ENCODE measurements at regions not wholly inside any gene's neighbourhood (a gene's known extent, or its start where the extent isn't known, plus 50 kb on each side); places are given as distances from the start of the nearest gene placed in this dataset.

DNA sequence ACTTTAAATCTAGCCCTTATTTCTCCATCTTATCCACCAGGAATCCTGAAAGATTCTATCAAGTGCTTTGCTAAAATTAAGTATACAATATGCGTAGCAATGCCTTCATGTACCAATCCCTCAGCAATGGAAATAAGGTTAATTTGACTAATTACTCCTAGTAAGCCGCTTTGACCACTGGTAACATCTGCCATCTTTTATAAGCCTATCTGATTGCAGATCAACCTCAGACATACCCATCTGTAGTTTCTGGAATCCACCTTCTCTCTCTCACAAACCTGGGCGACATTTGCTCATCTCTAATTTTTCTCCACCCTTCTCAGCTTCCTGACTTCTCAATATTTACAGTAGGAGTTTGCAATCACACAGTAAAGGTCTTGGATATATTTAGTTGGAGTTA, 138.8 kb upstream of the CRHR1 start:
- Histone ChIP-seq H3K4me3 (ENCODE audit: low read length, poor library complexity, severe bottlenecking) (no peak overlapping the region), H4K20me1 (ENCODE audit: insufficient read depth, low read length, poor library complexity, severe bottlenecking) (no peaks in the 10 kb centered on the region), H2AFZ (ENCODE audit: low read length) (no peak overlapping the region), H3K9me3 (ENCODE audit: insufficient read depth, low read depth, low read length) (no peaks in the 10 kb centered on the region), H3K79me2 (ENCODE audit: insufficient read depth, low read length) (no peaks in the 10 kb centered on the region), H3K27me3 (ENCODE audit: insufficient read depth, low read length, poor library complexity, severe bottlenecking) (no peaks in the 10 kb centered on the region), H3K9ac (ENCODE audit: low read depth, low read length, poor library complexity, severe bottlenecking) (no peak overlapping the region), H3K4me2 (ENCODE audit: low read depth, low read length, poor library complexity, severe bottlenecking) (no peak overlapping the region), H3K4me1 (ENCODE audit: insufficient read depth, low read length, poor library complexity, severe bottlenecking) (peaks cover 12% of the 10 kb centered on the region), H3K9me2 (replicated peaks; ENCODE audit: low read depth, low read length) (no peaks in the 10 kb centered on the region), H3F3A (ENCODE audit: low read depth) (no peaks in the 10 kb centered on the region), H3K36me3 (ENCODE audit: insufficient read depth, low read length) (no peaks in the 10 kb centered on the region)
- TF ChIP-seq, protein P1, sequence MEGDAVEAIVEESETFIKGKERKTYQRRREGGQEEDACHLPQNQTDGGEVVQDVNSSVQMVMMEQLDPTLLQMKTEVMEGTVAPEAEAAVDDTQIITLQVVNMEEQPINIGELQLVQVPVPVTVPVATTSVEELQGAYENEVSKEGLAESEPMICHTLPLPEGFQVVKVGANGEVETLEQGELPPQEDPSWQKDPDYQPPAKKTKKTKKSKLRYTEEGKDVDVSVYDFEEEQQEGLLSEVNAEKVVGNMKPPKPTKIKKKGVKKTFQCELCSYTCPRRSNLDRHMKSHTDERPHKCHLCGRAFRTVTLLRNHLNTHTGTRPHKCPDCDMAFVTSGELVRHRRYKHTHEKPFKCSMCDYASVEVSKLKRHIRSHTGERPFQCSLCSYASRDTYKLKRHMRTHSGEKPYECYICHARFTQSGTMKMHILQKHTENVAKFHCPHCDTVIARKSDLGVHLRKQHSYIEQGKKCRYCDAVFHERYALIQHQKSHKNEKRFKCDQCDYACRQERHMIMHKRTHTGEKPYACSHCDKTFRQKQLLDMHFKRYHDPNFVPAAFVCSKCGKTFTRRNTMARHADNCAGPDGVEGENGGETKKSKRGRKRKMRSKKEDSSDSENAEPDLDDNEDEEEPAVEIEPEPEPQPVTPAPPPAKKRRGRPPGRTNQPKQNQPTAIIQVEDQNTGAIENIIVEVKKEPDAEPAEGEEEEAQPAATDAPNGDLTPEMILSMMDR (conservative IDR thresholded peaks at IDR 0.05; ENCODE audit: low read length) = no peak
- TF ChIP-seq EZH2phosphoT487 (IDR thresholded peaks at IDR 0.05; ENCODE audit: borderline replicate concordance) = no peak

DNA sequence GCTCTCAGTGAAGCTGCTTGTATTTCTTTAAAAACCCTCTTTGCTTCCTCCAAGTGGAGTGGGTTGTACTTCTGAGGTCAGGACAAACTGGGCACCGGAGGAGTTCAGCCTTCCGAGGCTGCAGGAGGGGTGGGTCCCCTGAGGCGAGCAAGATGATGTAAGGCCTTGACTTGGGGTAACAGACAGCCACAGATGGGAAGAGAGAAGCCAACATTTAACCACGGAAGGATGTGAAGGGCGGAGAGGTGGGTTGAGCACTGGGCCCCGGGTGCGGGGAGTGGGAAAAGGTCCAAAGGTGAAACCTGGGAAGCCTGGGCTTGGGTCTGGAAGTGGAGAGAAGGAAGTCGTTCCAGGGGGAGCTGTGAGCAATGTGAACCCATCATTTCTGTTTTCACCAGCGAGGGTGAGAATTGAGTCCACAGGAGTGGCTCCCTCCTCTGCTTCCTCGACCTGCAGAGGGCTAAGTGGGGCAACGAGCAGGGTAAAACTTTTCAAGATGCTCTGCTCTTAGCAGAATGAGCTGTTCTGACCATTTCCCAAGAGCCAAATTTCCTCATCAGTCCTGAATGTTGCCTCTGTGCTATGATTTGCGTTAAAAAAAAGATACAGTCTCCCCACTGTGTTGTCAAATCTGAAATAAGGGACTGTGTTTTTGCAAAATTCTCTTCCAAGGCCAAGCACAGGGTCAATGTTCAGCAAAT, 137.7 kb upstream of the CRHR1 start:
- Histone ChIP-seq H3K36me3 (ENCODE audit: insufficient read depth, low read length) (no peaks in the 10 kb centered on the region), H3K4me2 (ENCODE audit: low read depth, low read length, poor library complexity, severe bottlenecking) (peak overlapping the region; percentile 48), H3K4me3 (ENCODE audit: low read length, poor library complexity, severe bottlenecking) (no peak overlapping the region), H3K4me1 (ENCODE audit: insufficient read depth, low read length, poor library complexity, severe bottlenecking) (peaks cover 12% of the 10 kb centered on the region), H3K9me2 (replicated peaks; ENCODE audit: low read depth, low read length) (no peaks in the 10 kb centered on the region), H3K9me3 (ENCODE audit: insufficient read depth, low read depth, low read length) (no peaks in the 10 kb centered on the region), H4K20me1 (ENCODE audit: insufficient read depth, low read length, poor library complexity, severe bottlenecking) (no peaks in the 10 kb centered on the region), H3K9ac (ENCODE audit: low read depth, low read length, poor library complexity, severe bottlenecking) (no peak overlapping the region), H3K27me3 (ENCODE audit: insufficient read depth, low read length, poor library complexity, severe bottlenecking) (no peaks in the 10 kb centered on the region), H2AFZ (ENCODE audit: low read length) (no peak overlapping the region), H3K79me2 (ENCODE audit: insufficient read depth, low read length) (no peaks in the 10 kb centered on the region), H3F3A (ENCODE audit: low read depth) (no peaks in the 10 kb centered on the region)
- no peak for TF ChIP-seq EZH2phosphoT487 (IDR thresholded peaks at IDR 0.05; ENCODE audit: borderline replicate concordance)
- TF ChIP-seq, protein P1 (conservative IDR thresholded peaks at IDR 0.05; ENCODE audit: low read length) = no peak

DNA sequence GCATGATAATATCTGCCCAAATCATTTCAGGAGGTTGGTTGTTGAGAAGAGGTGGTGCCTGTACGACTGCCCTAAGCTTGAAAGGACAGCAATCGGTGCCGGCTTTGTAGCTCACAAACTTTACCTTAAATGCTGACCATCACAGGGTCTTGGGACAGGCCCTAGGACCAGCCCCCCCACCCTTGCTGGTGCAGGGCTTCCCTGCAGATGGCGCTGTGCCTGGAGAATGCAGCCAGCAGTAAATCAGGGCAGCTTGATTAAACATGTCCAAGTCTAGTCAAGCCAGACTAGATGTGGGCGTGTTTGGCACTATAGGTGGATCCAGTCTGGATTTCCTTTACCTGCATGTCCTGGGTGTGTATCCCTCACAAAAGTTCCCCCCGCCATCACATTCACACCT, 135.5 kb upstream of the CRHR1 start:
- H4K20me1 ChIP-seq (ENCODE audit: insufficient read depth, low read length, poor library complexity, severe bottlenecking) = no peaks in the 10 kb centered on the region
- H3K9me3 ChIP-seq (ENCODE audit: insufficient read depth, low read depth, low read length) = no peaks in the 10 kb centered on the region
- TF ChIP-seq EZH2phosphoT487 (IDR thresholded peaks at IDR 0.05; ENCODE audit: borderline replicate concordance) = no peak
- TF ChIP-seq, protein P1 (conservative IDR thresholded peaks at IDR 0.05; ENCODE audit: low read length) = peak; percentile 60
- H2AFZ ChIP-seq (ENCODE audit: low read length) = no peak overlapping the region
- H3K36me3 ChIP-seq (ENCODE audit: insufficient read depth, low read length) = no peaks in the 10 kb centered on the region
- no peaks in the 10 kb centered on the region for H3F3A ChIP-seq (ENCODE audit: low read depth)
- H3K9me2 ChIP-seq (replicated peaks; ENCODE audit: low read depth, low read length) = no peaks in the 10 kb centered on the region
- H3K4me2 ChIP-seq (ENCODE audit: low read depth, low read length, poor library complexity, severe bottlenecking) = no peak overlapping the region
- peaks cover 12% of the 10 kb centered on the region for H3K4me1 ChIP-seq (ENCODE audit: insufficient read depth, low read length, poor library complexity, severe bottlenecking)
- no peaks in the 10 kb centered on the region for H3K27me3 ChIP-seq (ENCODE audit: insufficient read depth, low read length, poor library complexity, severe bottlenecking)
- no peak overlapping the region for H3K4me3 ChIP-seq (ENCODE audit: low read length, poor library complexity, severe bottlenecking)
- no peaks in the 10 kb centered on the region for H3K79me2 ChIP-seq (ENCODE audit: insufficient read depth, low read length)
- H3K9ac ChIP-seq (ENCODE audit: low read depth, low read length, poor library complexity, severe bottlenecking) = no peak overlapping the region

Data from Loucy (cell line).